H9 (cell line): ENCODE measurements at regions not wholly inside any gene's neighbourhood (a gene's known extent, or its start where the extent isn't known, plus 50 kb on each side); places are given as distances from the start of the nearest gene placed in this dataset.
"Not testable (repeated sequence)": the region's sequence is repeated elsewhere in the genome, so short reads cannot be mapped to it uniquely, and the experiment has no call there.

Source experiments
- DNase-seq: peaks from one replicate; pipeline ENCODE4 v3.0.0-alpha.2; 2017
- H2AFZ ChIP-seq: one replicate; pipeline ENCODE4 v1.6.1; 2013; ENCODE audit warnings: mild to moderate bottlenecking, low read length, control low read depth, moderate library complexity
- H2AK5ac ChIP-seq: 2 replicates; pipeline ENCODE4 v1.6.1; 2013; ENCODE audit warnings: low read length, control low read depth, mixed read lengths; ENCODE audit not compliant: insufficient read length
- H2BK120ac ChIP-seq: one replicate; pipeline ENCODE4 v1.6.1; 2013; ENCODE audit warnings: low read depth, mild to moderate bottlenecking, low read length, control low read depth, inconsistent platforms; ENCODE audit not compliant: poor library complexity, severe bottlenecking
- H2BK12ac ChIP-seq: 2 replicates; pipeline ENCODE4 v1.6.1; 2013; ENCODE audit warnings: low read length, control low read depth, mixed read lengths, low read depth; ENCODE audit not compliant: insufficient read length
- H2BK15ac ChIP-seq: 2 replicates; pipeline ENCODE4 v1.6.1; 2013; ENCODE audit warnings: low read depth, low read length, control low read depth
- H2BK20ac ChIP-seq: one replicate; pipeline ENCODE4 v1.6.1; 2013; ENCODE audit warnings: low read depth, mild to moderate bottlenecking, low read length, control low read depth, inconsistent platforms; ENCODE audit not compliant: poor library complexity, severe bottlenecking
- H2BK5ac ChIP-seq: 2 replicates; pipeline ENCODE4 v1.6.1; 2013; ENCODE audit warnings: low read length, control low read depth, mixed read lengths; ENCODE audit not compliant: insufficient read length
- H3K14ac ChIP-seq: 2 replicates; pipeline ENCODE4 v1.6.1; 2013; ENCODE audit warnings: low read length, control low read depth; ENCODE audit not compliant: insufficient read depth
- H3K18ac ChIP-seq: 2 replicates; pipeline ENCODE4 v1.6.1; 2013; ENCODE audit warnings: low read depth, mild to moderate bottlenecking, mixed read lengths, low read length, control low read depth; ENCODE audit not compliant: insufficient read length
- H3K23ac ChIP-seq: 2 replicates; pipeline ENCODE4 v1.6.1; 2013; ENCODE audit warnings: low read length, control low read depth, mixed read lengths, low read depth; ENCODE audit not compliant: insufficient read length
- H3K23me2 ChIP-seq: 2 replicates; pipeline ENCODE4 v1.6.1; 2013; ENCODE audit warnings: low read depth, mild to moderate bottlenecking, mixed read lengths, low read length, control low read depth; ENCODE audit not compliant: insufficient read length, poor library complexity, severe bottlenecking
- H3K27ac ChIP-seq: 2 replicates; pipeline ENCODE4 v1.5.1; 2013; ENCODE audit warnings: low read length, control low read depth, mixed read lengths, low read depth; ENCODE audit not compliant: insufficient read length
- H3K27me3 ChIP-seq: 2 replicates; pipeline ENCODE4 v1.6.1; 2013; ENCODE audit warnings: low read length, control low read depth, inconsistent platforms; ENCODE audit not compliant: insufficient read depth
- H3K4ac ChIP-seq: 2 replicates; pipeline ENCODE4 v1.6.1; 2013; ENCODE audit warnings: low read depth, mild to moderate bottlenecking, control low read depth, inconsistent platforms, low read length, moderate library complexity
- H3K4me1 ChIP-seq: 2 replicates; pipeline ENCODE4 v1.6.1; 2013; ENCODE audit warnings: low read length, control low read depth, inconsistent platforms; ENCODE audit not compliant: insufficient read depth
- H3K4me2 ChIP-seq: 2 replicates; pipeline ENCODE4 v1.6.1; 2013; ENCODE audit warnings: low read length, control low read depth, mixed read lengths; ENCODE audit not compliant: insufficient read length, insufficient read depth
- H3K56ac ChIP-seq: 2 replicates; pipeline ENCODE4 v1.6.1; 2013; ENCODE audit warnings: low read depth, mild to moderate bottlenecking, mixed read lengths, low read length, control low read depth; ENCODE audit not compliant: insufficient read length
- H3K79me1 ChIP-seq: 2 replicates; pipeline ENCODE4 v1.6.1; 2013; ENCODE audit warnings: low read depth, mild to moderate bottlenecking, moderate library complexity, low read length, control low read depth, inconsistent platforms; ENCODE audit not compliant: insufficient read depth, poor library complexity, severe bottlenecking
- H3K79me2 ChIP-seq: 2 replicates; pipeline ENCODE4 v1.6.1; 2013; ENCODE audit warnings: low read length, control low read depth, inconsistent platforms; ENCODE audit not compliant: insufficient read depth
- H3K9ac ChIP-seq: 2 replicates; pipeline ENCODE4 v1.6.1; 2013; ENCODE audit warnings: low read length, control low read depth, mixed read lengths; ENCODE audit not compliant: insufficient read length; ENCODE audit errors: extremely low read depth
- H3K9me3 ChIP-seq: one replicate; pipeline ENCODE4 v1.6.1; 2013; ENCODE audit warnings: low read depth, low read length, inconsistent platforms; ENCODE audit not compliant: control insufficient read depth
- H3T11ph ChIP-seq: one replicate; pipeline ENCODE4 v1.6.1; 2013; ENCODE audit warnings: mild to moderate bottlenecking, low read length, control low read depth, inconsistent platforms
- H4K20me1 ChIP-seq: one replicate; pipeline ENCODE4 v1.6.1; 2013; ENCODE audit not compliant: control insufficient read depth, insufficient read length, insufficient read depth
- H4K5ac ChIP-seq: 2 replicates; pipeline ENCODE4 v1.6.1; 2013; ENCODE audit warnings: low read depth, mild to moderate bottlenecking, mixed read lengths, low read length, control low read depth; ENCODE audit not compliant: insufficient read length
- H4K8ac ChIP-seq: replicated peaks from 2 replicates; pipeline ENCODE4 v1.6.1; 2013; ENCODE audit warnings: low read length, control low read depth, mixed read lengths, low read depth; ENCODE audit not compliant: insufficient read length
- H4K91ac ChIP-seq: 2 replicates; pipeline ENCODE4 v1.6.1; 2013; ENCODE audit warnings: low read depth, mild to moderate bottlenecking, moderate library complexity, mixed read lengths, low read length, control low read depth; ENCODE audit not compliant: insufficient read length
- H3K27ac Mint-ChIP-seq, 3 experiments: 2 replicates in 2 of 3; 3 replicates in 1 of 3; pipeline ENCODE4 v1.8.0; 2020 to 2021; ENCODE audit warnings: mixed read lengths in 3 of 3, mild to moderate bottlenecking in 1 of 3, moderate library complexity in 1 of 3
- H3K27me3 Mint-ChIP-seq: 2 replicates; pipeline ENCODE4 v1.8.0; 2021; ENCODE audit warnings: low read depth, mild to moderate bottlenecking, moderate library complexity, mixed read lengths
- H3K36me3 Mint-ChIP-seq, 3 experiments: 2 replicates in 2 of 3; 3 replicates in 1 of 3; pipeline ENCODE4 v1.8.0; 2020 to 2021; ENCODE audit warnings: low read depth in 3 of 3, mixed read lengths in 3 of 3; ENCODE audit not compliant: insufficient read depth in 1 of 3
- H3K4me1 Mint-ChIP-seq, 2 experiments: 2 replicates each; pipeline ENCODE4 v1.8.0; 2020; ENCODE audit warnings: mixed read lengths in 2 of 2
- H3K4me3 Mint-ChIP-seq, 2 experiments: 2 replicates in 1 of 2; 3 replicates in 1 of 2; pipeline ENCODE4 v1.8.0; 2020 to 2021; ENCODE audit warnings: mild to moderate bottlenecking in 2 of 2, mixed read lengths in 2 of 2, moderate library complexity in 1 of 2
- H3K9me3 Mint-ChIP-seq, 2 experiments: 2 replicates in 1 of 2; 3 replicates in 1 of 2; pipeline ENCODE4 v1.8.0; 2020; ENCODE audit warnings: mild to moderate bottlenecking in 2 of 2, mixed read lengths in 2 of 2, moderate library complexity in 1 of 2
- WGBS: extraction: QIAGEN DNeasy Blood & Tissue Kit; methylation state at CpG from one replicate; pipeline ENCODE4 v1.1.7; 2013; ENCODE audit warnings: missing lambda C conversion rate, low lambda C conversion rate, mixed read lengths; ENCODE audit not compliant: insufficient read length; ENCODE audit errors: extremely low coverage; 5-methylcytosine and 5-hydroxymethylcytosine counted together

GRCh38 chr13:16201202-16201601 is 2980.4 kb downstream of the TUBA3C start:
- not testable (repeated sequence) for H3K4me3 Mint-ChIP-seq, H3K9ac ChIP-seq, H3K36me3 Mint-ChIP-seq, H2BK20ac ChIP-seq, H3K79me1 ChIP-seq, H3K79me2 ChIP-seq, H3K9me3 Mint-ChIP-seq, H3K14ac ChIP-seq, H3K4ac ChIP-seq, H4K20me1 ChIP-seq, H3K27me3 Mint-ChIP-seq, H4K91ac ChIP-seq, H2BK5ac ChIP-seq, H3K23me2 ChIP-seq, H4K8ac ChIP-seq, H2BK120ac ChIP-seq, H3T11ph ChIP-seq, H3K23ac ChIP-seq, DNase-seq, H3K4me1 ChIP-seq, H3K4me1 Mint-ChIP-seq, H3K27ac ChIP-seq, H3K4me2 ChIP-seq, H3K9me3 ChIP-seq, H2BK12ac ChIP-seq, H3K27ac Mint-ChIP-seq, H3K27me3 ChIP-seq, H4K5ac ChIP-seq, H2AFZ ChIP-seq, H2BK15ac ChIP-seq, H2AK5ac ChIP-seq, H3K56ac ChIP-seq, H3K18ac ChIP-seq
- no CpG with 5 or more reads among the region's 4 CpGs for whole genome bisulfite sequencing

- DNase-seq, H3K4ac ChIP-seq, H3K14ac ChIP-seq, H3T11ph ChIP-seq, H3K9ac ChIP-seq, H4K5ac ChIP-seq, H3K56ac ChIP-seq, H4K91ac ChIP-seq, H2BK20ac ChIP-seq, H3K4me1 ChIP-seq, H3K79me1 ChIP-seq, H3K27me3 ChIP-seq, H3K4me1 Mint-ChIP-seq, H2BK15ac ChIP-seq, H3K23me2 ChIP-seq, H3K18ac ChIP-seq, H2BK5ac ChIP-seq, H2AK5ac ChIP-seq, H3K4me3 Mint-ChIP-seq, H4K20me1 ChIP-seq, H3K27ac Mint-ChIP-seq, H3K79me2 ChIP-seq, H2AFZ ChIP-seq, H3K27ac ChIP-seq, H4K8ac ChIP-seq, H3K4me2 ChIP-seq, H3K27me3 Mint-ChIP-seq, H3K23ac ChIP-seq, H2BK12ac ChIP-seq, H2BK120ac ChIP-seq: not testable (repeated sequence)
- peaks cover 18% of the 10 kb centered on the region for H3K9me3 ChIP-seq
- Mint-ChIP-seq H3K9me3 (peaks cover 40 to 46% of the 10 kb centered on the region in 2 experiments), H3K36me3 (peaks cover 0 to 12% (median 8%) of the 10 kb centered on the region in 3 experiments; a peak in 4 of 7 replicates)
- WGBS = no CpG with 5 or more reads among the region's 6 CpGs
Measured at GRCh38 chr13:16160609-16161008, 3021.0 kb downstream of the TUBA3C start.
